Neuronal stem cell (in vitro differentiated cells): ENCODE measurements at regions not wholly inside any gene's neighbourhood (a gene's known extent, or its start where the extent isn't known, plus 50 kb on each side); places are given as distances from the start of the nearest gene placed in this dataset.
A peak's percentile ranks its signal among the peaks of the same experiment; 100 is the strongest.

Source experiments
- DNase-seq: peaks from one replicate; pipeline ENCODE4 v3.0.0-alpha.2; 2013; ENCODE audit warnings: low spot score
- H2AFZ ChIP-seq: one replicate; pipeline ENCODE4 v1.6.1; 2013; ENCODE audit warnings: mild to moderate bottlenecking, low read length, inconsistent platforms
- H2AK5ac ChIP-seq: 2 replicates; pipeline ENCODE4 v1.6.1; 2013; ENCODE audit warnings: low read depth, mild to moderate bottlenecking, inconsistent platforms, low read length, moderate library complexity, mixed read lengths
- H2BK120ac ChIP-seq: 2 replicates; pipeline ENCODE4 v1.6.1; 2013; ENCODE audit warnings: low read depth, mild to moderate bottlenecking, inconsistent platforms, low read length, moderate library complexity, mixed read lengths
- H2BK12ac ChIP-seq: one replicate; pipeline ENCODE4 v1.6.1; 2013; ENCODE audit warnings: low read length, inconsistent platforms
- H2BK15ac ChIP-seq: 2 replicates; pipeline ENCODE4 v1.6.1; 2013; ENCODE audit warnings: mild to moderate bottlenecking, low read length, inconsistent platforms, mixed read lengths
- H2BK5ac ChIP-seq: one replicate; pipeline ENCODE4 v1.6.1; 2013; ENCODE audit warnings: inconsistent platforms, mild to moderate bottlenecking, low read length, moderate library complexity
- H3K14ac ChIP-seq: one replicate; pipeline ENCODE4 v1.6.1; 2013; ENCODE audit warnings: low read length, inconsistent platforms
- H3K18ac ChIP-seq: 2 replicates; pipeline ENCODE4 v1.6.1; 2013; ENCODE audit warnings: low read length, inconsistent platforms
- H3K23ac ChIP-seq: 2 replicates; pipeline ENCODE4 v1.6.1; 2013; ENCODE audit warnings: low read depth, mild to moderate bottlenecking, mixed read lengths, low read length, inconsistent platforms; ENCODE audit not compliant: poor library complexity
- H3K27ac ChIP-seq: replicated peaks from 3 replicates; pipeline ENCODE4 v1.5.1; 2013; ENCODE audit warnings: low read length, inconsistent platforms
- H3K27me3 ChIP-seq, 3 experiments: 2 replicates each; pipeline ENCODE4 v1.6.1; 2013; ENCODE audit warnings: low read length in 3 of 3, mild to moderate bottlenecking in 2 of 3, inconsistent platforms in 1 of 3, low read depth in 1 of 3, mixed read lengths in 1 of 3, moderate library complexity in 1 of 3; ENCODE audit not compliant: control insufficient read depth in 3 of 3, insufficient read depth in 3 of 3
- H3K36me3 ChIP-seq, 2 donors: replicated peaks in 1 of 2; 2 replicates each; pipeline ENCODE4 v1.6.1; 2013; ENCODE audit warnings: low read length in 2 of 2; ENCODE audit not compliant: control insufficient read depth in 2 of 2, insufficient read depth in 2 of 2
- H3K4ac ChIP-seq: 2 replicates; pipeline ENCODE4 v1.6.1; 2013; ENCODE audit warnings: inconsistent platforms, mild to moderate bottlenecking, low read length, moderate library complexity
- H3K4me1 ChIP-seq, 2 donors: 1 replicate in 1 of 2; 2 replicates in 1 of 2; pipeline ENCODE4 v1.6.1; 2013; ENCODE audit warnings: low read length in 2 of 2, low read depth in 1 of 2; ENCODE audit not compliant: control insufficient read depth in 2 of 2, insufficient read depth in 1 of 2
- H3K4me2 ChIP-seq: one replicate; pipeline ENCODE4 v1.6.1; 2013; ENCODE audit warnings: mild to moderate bottlenecking, low read length, inconsistent platforms; ENCODE audit not compliant: insufficient read depth, poor library complexity, severe bottlenecking
- H3K4me3 ChIP-seq, 2 donors: 2 replicates each; pipeline ENCODE4 v1.5.1; 2013; ENCODE audit warnings: low read length in 2 of 2, mild to moderate bottlenecking in 2 of 2, inconsistent platforms in 1 of 2, moderate library complexity in 1 of 2
- H3K79me1 ChIP-seq: one replicate; pipeline ENCODE4 v1.6.1; 2013; ENCODE audit warnings: low read depth, mild to moderate bottlenecking, inconsistent platforms, low read length, moderate library complexity
- H3K9ac ChIP-seq: one replicate; pipeline ENCODE4 v1.6.1; 2013; ENCODE audit warnings: mild to moderate bottlenecking, low read depth, low read length, inconsistent platforms; ENCODE audit not compliant: poor library complexity
- H3K9me3 ChIP-seq, 2 donors: replicated peaks in 1 of 2; 2 replicates each; pipeline versions ENCODE3 to v1.6.1; 2013; ENCODE audit warnings: low read length in 2 of 2, mild to moderate bottlenecking in 2 of 2, inconsistent platforms in 1 of 2, low read depth in 1 of 2, mixed read lengths in 1 of 2, moderate library complexity in 1 of 2; ENCODE audit not compliant: control insufficient read depth in 2 of 2, insufficient read depth in 1 of 2
- H4K8ac ChIP-seq: one replicate; pipeline ENCODE4 v1.6.1; 2013; ENCODE audit warnings: low read depth, mild to moderate bottlenecking, inconsistent platforms, low read length, moderate library complexity
- H4K91ac ChIP-seq: one replicate; pipeline ENCODE4 v1.6.1; 2013; ENCODE audit warnings: low read length, low read depth, mild to moderate bottlenecking, inconsistent platforms; ENCODE audit not compliant: poor library complexity
- WGBS, 2 donors: extraction: QIAGEN DNeasy Blood & Tissue Kit; methylation state at CpG; one replicate each; pipeline ENCODE4 v1.1.7; 2013; ENCODE audit warnings: missing lambda C conversion rate in 2 of 2, mixed read lengths in 1 of 2; ENCODE audit not compliant: insufficient read length in 2 of 2, insufficient replicate concordance in 1 of 2; ENCODE audit errors: extremely low coverage in 2 of 2; 5-methylcytosine and 5-hydroxymethylcytosine counted together

- Histone ChIP-seq H3K14ac (no peak overlapping the region), H2AK5ac (no peak overlapping the region), H3K23ac (no peak overlapping the region), H3K4me2 (no peak overlapping the region), H3K4ac (no peak overlapping the region), H2BK15ac (no peak overlapping the region), H4K91ac (no peak overlapping the region), H3K9ac (no peak overlapping the region), H4K8ac (no peak overlapping the region), H2BK12ac (no peak overlapping the region), H3K27me3 (no peaks in the 10 kb centered on the region), H3K27ac (no peak overlapping the region), H2AFZ (no peak overlapping the region), H2BK120ac (no peak overlapping the region), H3K79me1 (peaks cover 3% of the 10 kb centered on the region), H3K4me1 (peaks cover 22 to 24% of the 10 kb centered on the region in 2 donors), H3K4me3 (no peak overlapping the region), H3K36me3 (peaks cover 0 to 2% of the 10 kb centered on the region in 2 donors), H3K9me3 (peaks cover 0 to 3% of the 10 kb centered on the region in 2 donors), H2BK5ac (no peak overlapping the region), H3K18ac (peak overlapping the region; percentile 30)
- no peak for DNase-seq
- no CpG with 5 or more reads among the region's 9 CpGs for WGBS, 2 donors
Observed at GRCh38 chr13:111661776-111662175, 341.3 kb downstream of the TEX29 start.

GRCh38 chr13:111662451-111662850 is 342.0 kb downstream of the TEX29 start:
- Histone ChIP-seq H2AK5ac (no peak overlapping the region), H3K9me3 (peaks cover 0 to 3% of the 10 kb centered on the region in 2 donors), H3K36me3 (peaks cover 0 to 2% of the 10 kb centered on the region in 2 donors), H3K27me3 (no peaks in the 10 kb centered on the region), H3K4me1 (peaks cover 21 to 22% of the 10 kb centered on the region in 2 donors), H3K27ac (no peak overlapping the region), H3K4me2 (no peak overlapping the region), H3K9ac (no peak overlapping the region), H2BK12ac (no peak overlapping the region), H4K91ac (no peak overlapping the region), H3K4me3 (no peak overlapping the region), H3K79me1 (peaks cover 3% of the 10 kb centered on the region), H3K4ac (no peak overlapping the region), H2BK5ac (no peak overlapping the region), H3K23ac (no peak overlapping the region), H3K18ac (no peak overlapping the region), H2BK15ac (no peak overlapping the region), H4K8ac (no peak overlapping the region), H2AFZ (no peak overlapping the region), H2BK120ac (no peak overlapping the region), H3K14ac (no peak overlapping the region)
- no peak for DNase-seq
- no CpG with 5 or more reads among the region's 5 CpGs for WGBS, 2 donors

GRCh38 chr13:111662895-111663294 is 342.5 kb downstream of the TEX29 start:
- no peak overlapping the region for H3K14ac ChIP-seq
- no peak for DNase-seq
- H3K23ac ChIP-seq: no peak overlapping the region
- no peak overlapping the region for H2BK5ac ChIP-seq
- H3K4me2 ChIP-seq: no peak overlapping the region
- H3K9me3 ChIP-seq: peaks cover 0 to 3% of the 10 kb centered on the region in 2 donors
- no peak overlapping the region for H2AFZ ChIP-seq
- no peak overlapping the region for H3K18ac ChIP-seq
- no peak overlapping the region for H2BK12ac ChIP-seq
- no peak overlapping the region for H3K9ac ChIP-seq
- peaks cover 0 to 2% of the 10 kb centered on the region in 2 donors for H3K36me3 ChIP-seq
- no peak overlapping the region for H4K91ac ChIP-seq
- no CpG with 5 or more reads among the region's 4 CpGs for WGBS, 2 donors
- H3K4me3 ChIP-seq: no peak overlapping the region
- no peak overlapping the region for H2AK5ac ChIP-seq
- no peak overlapping the region for H3K4ac ChIP-seq
- H3K27ac ChIP-seq: no peak overlapping the region
- H3K4me1 ChIP-seq: peaks cover 16 to 19% of the 10 kb centered on the region in 2 donors
- H2BK15ac ChIP-seq: no peak overlapping the region
- no peaks in the 10 kb centered on the region for H3K27me3 ChIP-seq
- peaks cover 3% of the 10 kb centered on the region for H3K79me1 ChIP-seq
- no peak overlapping the region for H4K8ac ChIP-seq
- H2BK120ac ChIP-seq: no peak overlapping the region

GRCh38 chr13:111663505-111663904 is 343.1 kb downstream of the TEX29 start:
- H2BK12ac ChIP-seq: no peak overlapping the region
- H3K4me3 ChIP-seq: no peak overlapping the region
- H2BK120ac ChIP-seq: no peak overlapping the region
- no peak overlapping the region for H3K18ac ChIP-seq
- no peak for DNase-seq
- no peak overlapping the region for H3K4me2 ChIP-seq
- H2BK15ac ChIP-seq: no peak overlapping the region
- H3K4ac ChIP-seq: no peak overlapping the region
- H3K27me3 ChIP-seq: no peaks in the 10 kb centered on the region
- no peak overlapping the region for H4K8ac ChIP-seq
- no peak overlapping the region for H3K14ac ChIP-seq
- H3K36me3 ChIP-seq: peaks cover 0 to 2% of the 10 kb centered on the region in 2 donors
- H3K27ac ChIP-seq: no peak overlapping the region
- peak overlapping the region; percentile 56 for H2AFZ ChIP-seq
- H3K79me1 ChIP-seq: peaks cover 3% of the 10 kb centered on the region
- no peak overlapping the region for H3K9ac ChIP-seq
- H3K4me1 ChIP-seq: peaks cover 11 to 15% of the 10 kb centered on the region in 2 donors
- no peak overlapping the region for H2AK5ac ChIP-seq
- H3K23ac ChIP-seq: no peak overlapping the region
- H3K9me3 ChIP-seq: peaks cover 0 to 6% of the 10 kb centered on the region in 2 donors
- H4K91ac ChIP-seq: no peak overlapping the region
- no CpG with 5 or more reads among the region's 12 CpGs for WGBS, 2 donors
- H2BK5ac ChIP-seq: no peak overlapping the region
